ENCODE measurements at regions not wholly inside any gene's neighbourhood (a gene's known extent, or its start where the extent isn't known, plus 50 kb on each side); places are given as distances from the start of the nearest gene placed in this dataset.
A peak's percentile ranks its signal among the peaks of the same experiment; 100 is the strongest.

GRCh38 chr2:57516698-57517340 lies 529.8 kb upstream of the VRK2 start:
- no peak for ATAC-seq

GRCh38 chr2:57523304-57523703 lies 523.3 kb upstream of the VRK2 start:
- Mint-ChIP-seq H3K9me3 (peaks cover 36% of the 10 kb centered on the region), H3K27me3 (ENCODE audit: low read depth) (no peaks in the 10 kb centered on the region)
- no peak for ATAC-seq

More at GRCh38 chr2:57516698-57517340, 529.8 kb upstream of the VRK2 start:
- no peaks in the 10 kb centered on the region for H3K4me1 Mint-ChIP-seq (ENCODE audit: low read depth)
- no peaks in the 10 kb centered on the region for H3K36me3 Mint-ChIP-seq (ENCODE audit: insufficient read depth)
- peaks cover under 1% of the 10 kb centered on the region for H3K9me3 Mint-ChIP-seq
- no peak overlapping the region for H3K4me3 Mint-ChIP-seq
- peaks cover 2% of the 10 kb centered on the region for H3K27me3 Mint-ChIP-seq (ENCODE audit: low read depth)
- DNase-seq = no peak

GRCh38 chr2:57527685-57528084 lies 518.9 kb upstream of the VRK2 start:
- H3K9me3 Mint-ChIP-seq = peaks cover 26% of the 10 kb centered on the region
- no peak for ATAC-seq
- no peaks in the 10 kb centered on the region for H3K36me3 Mint-ChIP-seq (ENCODE audit: insufficient read depth)
- no peaks in the 10 kb centered on the region for H3K4me1 Mint-ChIP-seq (ENCODE audit: low read depth)
- no peak overlapping the region for H3K4me3 Mint-ChIP-seq
- DNase-seq = no peak
- H3K27me3 Mint-ChIP-seq (ENCODE audit: low read depth) = no peaks in the 10 kb centered on the region

More at GRCh38 chr2:57523304-57523703, 523.3 kb upstream of the VRK2 start:
- no peaks in the 10 kb centered on the region for H3K36me3 Mint-ChIP-seq (ENCODE audit: insufficient read depth)
- no peak overlapping the region for H3K4me3 Mint-ChIP-seq
- no peak for DNase-seq
- no peaks in the 10 kb centered on the region for H3K4me1 Mint-ChIP-seq (ENCODE audit: low read depth)

DNA sequence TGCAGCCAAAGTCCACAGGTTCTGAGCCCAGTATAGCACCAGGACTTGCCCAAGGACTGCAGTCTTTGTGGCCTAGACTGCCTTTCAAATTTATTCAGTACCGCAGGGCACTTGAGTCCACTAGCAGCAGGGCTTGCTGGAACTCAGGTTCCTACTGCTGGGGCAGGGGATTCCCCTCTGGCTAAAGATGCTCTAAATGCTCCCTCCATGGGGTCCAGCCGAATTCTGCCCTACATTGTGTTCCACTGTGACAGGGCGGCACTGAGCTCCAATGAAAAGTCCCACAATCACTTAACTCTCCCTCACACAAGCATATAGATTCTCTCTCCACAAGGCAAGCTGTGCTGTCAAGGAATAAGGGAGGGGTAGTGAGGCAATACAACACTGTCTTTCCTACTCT lies 518.1 kb upstream of the VRK2 start:
- Mint-ChIP-seq H3K36me3 (ENCODE audit: insufficient read depth) (no peaks in the 10 kb centered on the region), H3K27me3 (ENCODE audit: low read depth) (no peaks in the 10 kb centered on the region), H3K9me3 (peaks cover 23% of the 10 kb centered on the region), H3K4me3 (no peak overlapping the region), H3K4me1 (ENCODE audit: low read depth) (no peaks in the 10 kb centered on the region)
- no peak for DNase-seq
- ATAC-seq = no peak

DNA sequence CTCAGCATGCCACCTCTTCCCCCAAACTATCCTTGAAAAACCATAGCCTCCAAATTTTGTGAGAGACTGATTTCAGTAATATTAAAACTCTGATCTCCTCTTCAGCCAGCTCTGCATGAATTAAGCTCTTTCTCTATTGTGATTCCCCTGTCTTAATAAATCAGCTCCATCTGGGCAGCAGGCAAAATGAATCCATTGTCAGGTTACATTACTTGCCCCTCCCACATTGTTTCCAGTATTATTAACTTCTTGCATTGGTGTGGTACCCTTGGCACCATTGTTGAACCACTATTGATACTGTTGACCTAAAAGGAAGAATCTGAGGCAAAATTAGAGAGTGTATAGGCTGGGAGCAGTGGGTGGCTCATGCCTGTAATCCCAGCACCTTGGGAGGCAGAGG lies 512.2 kb upstream of the VRK2 start:
- H3K4me3 Mint-ChIP-seq = no peak overlapping the region
- H3K27me3 Mint-ChIP-seq (ENCODE audit: low read depth) = no peaks in the 10 kb centered on the region
- H3K4me1 Mint-ChIP-seq (ENCODE audit: low read depth) = no peaks in the 10 kb centered on the region
- no peaks in the 10 kb centered on the region for H3K9me3 Mint-ChIP-seq
- DNase-seq (no peak), ATAC-seq (no peak)
- H3K36me3 Mint-ChIP-seq (ENCODE audit: insufficient read depth) = no peaks in the 10 kb centered on the region

GRCh38 chr2:57536535-57537231 lies 509.9 kb upstream of the VRK2 start:
- Mint-ChIP-seq H3K27me3 (ENCODE audit: low read depth) (no peaks in the 10 kb centered on the region), H3K4me3 (no peak overlapping the region), H3K36me3 (ENCODE audit: insufficient read depth) (no peaks in the 10 kb centered on the region), H3K4me1 (ENCODE audit: low read depth) (no peaks in the 10 kb centered on the region), H3K9me3 (no peaks in the 10 kb centered on the region)
- DNase-seq (no peak), ATAC-seq (no peak)

DNA sequence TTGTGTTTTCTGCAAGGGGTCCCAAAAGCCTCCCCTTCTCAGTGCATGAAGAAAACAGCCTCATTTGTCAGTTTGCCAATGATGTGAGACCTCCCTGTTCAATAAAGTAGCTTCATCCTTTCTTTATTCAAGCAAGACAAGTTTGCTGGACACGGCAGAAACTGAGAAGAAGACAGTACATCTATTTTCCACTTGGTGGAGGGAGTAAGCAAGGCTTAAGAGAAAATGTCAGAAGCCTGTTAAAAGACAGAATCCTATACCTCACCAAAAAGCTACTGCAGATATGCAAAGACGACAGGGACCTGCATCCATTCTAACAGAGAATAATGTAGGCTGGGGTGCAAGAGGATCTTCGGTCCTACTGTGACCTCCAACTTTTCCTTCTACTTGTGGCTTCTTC lies 506.8 kb upstream of the VRK2 start:
- Mint-ChIP-seq H3K9me3 (peaks cover 7% of the 10 kb centered on the region), H3K4me3 (no peak overlapping the region), H3K36me3 (ENCODE audit: insufficient read depth) (no peaks in the 10 kb centered on the region), H3K27me3 (ENCODE audit: low read depth) (no peaks in the 10 kb centered on the region), H3K4me1 (ENCODE audit: low read depth) (no peaks in the 10 kb centered on the region)
- DNase-seq = no peak
- ATAC-seq = no peak

DNA sequence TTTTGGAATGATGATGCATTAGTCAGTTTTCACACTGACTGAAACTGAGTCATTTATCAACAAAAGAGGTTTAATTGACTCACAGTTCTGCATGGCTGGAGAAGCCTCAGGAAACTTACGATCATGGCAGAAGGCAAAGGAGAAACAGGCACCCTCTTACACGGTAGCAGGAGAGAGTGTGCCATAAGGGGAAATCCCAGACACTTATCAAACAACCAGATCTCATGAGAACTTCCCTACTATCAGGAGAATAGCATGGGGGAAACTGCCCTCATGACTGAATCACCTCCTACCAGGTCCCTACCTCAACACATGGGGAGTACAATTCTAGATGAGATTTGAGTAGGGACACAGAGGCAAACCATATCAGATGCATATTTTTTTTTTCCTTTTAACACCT lies 504.5 kb upstream of the VRK2 start:
- H3K36me3 Mint-ChIP-seq (ENCODE audit: insufficient read depth) = no peaks in the 10 kb centered on the region
- no peak for DNase-seq
- no peak overlapping the region for H3K4me3 Mint-ChIP-seq
- H3K9me3 Mint-ChIP-seq = peaks cover 22% of the 10 kb centered on the region
- no peaks in the 10 kb centered on the region for H3K4me1 Mint-ChIP-seq (ENCODE audit: low read depth)
- peaks cover 3% of the 10 kb centered on the region for H3K27me3 Mint-ChIP-seq (ENCODE audit: low read depth)
- peak in 1 of 2 donors; percentile 46 for ATAC-seq

GRCh38 chr2:57543211-57543610 lies 503.4 kb upstream of the VRK2 start:
- ATAC-seq = no peak

GRCh38 chr2:57544624-57545023 lies 502.0 kb upstream of the VRK2 start:
- Mint-ChIP-seq H3K4me3 (no peak overlapping the region), H3K4me1 (ENCODE audit: low read depth) (no peaks in the 10 kb centered on the region), H3K9me3 (peaks cover 26% of the 10 kb centered on the region), H3K27me3 (ENCODE audit: low read depth) (peaks cover 3% of the 10 kb centered on the region), H3K36me3 (ENCODE audit: insufficient read depth) (no peaks in the 10 kb centered on the region)
- no peak for ATAC-seq
- no peak for DNase-seq

More at GRCh38 chr2:57543211-57543610, 503.4 kb upstream of the VRK2 start:
- H3K4me1 Mint-ChIP-seq (ENCODE audit: low read depth) = no peaks in the 10 kb centered on the region
- peaks cover 3% of the 10 kb centered on the region for H3K27me3 Mint-ChIP-seq (ENCODE audit: low read depth)
- no peaks in the 10 kb centered on the region for H3K36me3 Mint-ChIP-seq (ENCODE audit: insufficient read depth)
- peaks cover 22% of the 10 kb centered on the region for H3K9me3 Mint-ChIP-seq
- no peak for DNase-seq
- H3K4me3 Mint-ChIP-seq = no peak overlapping the region

- H3K9me3 Mint-ChIP-seq = peaks cover 31% of the 10 kb centered on the region
- H3K36me3 Mint-ChIP-seq (ENCODE audit: insufficient read depth) = no peaks in the 10 kb centered on the region
These were observed 500.1 kb upstream of the VRK2 start for GRCh38 chr2:57546478-57546877.

GRCh38 chr2:57549642-57550102 lies 496.9 kb upstream of the VRK2 start:
- no peak for DNase-seq
- no peak overlapping the region for H3K4me3 Mint-ChIP-seq

More at GRCh38 chr2:57546478-57546877, 500.1 kb upstream of the VRK2 start:
- peaks cover 3% of the 10 kb centered on the region for H3K27me3 Mint-ChIP-seq (ENCODE audit: low read depth)
- H3K4me1 Mint-ChIP-seq (ENCODE audit: low read depth) = no peaks in the 10 kb centered on the region
- no peak overlapping the region for H3K4me3 Mint-ChIP-seq
- ATAC-seq (no peak), DNase-seq (no peak)

DNA sequence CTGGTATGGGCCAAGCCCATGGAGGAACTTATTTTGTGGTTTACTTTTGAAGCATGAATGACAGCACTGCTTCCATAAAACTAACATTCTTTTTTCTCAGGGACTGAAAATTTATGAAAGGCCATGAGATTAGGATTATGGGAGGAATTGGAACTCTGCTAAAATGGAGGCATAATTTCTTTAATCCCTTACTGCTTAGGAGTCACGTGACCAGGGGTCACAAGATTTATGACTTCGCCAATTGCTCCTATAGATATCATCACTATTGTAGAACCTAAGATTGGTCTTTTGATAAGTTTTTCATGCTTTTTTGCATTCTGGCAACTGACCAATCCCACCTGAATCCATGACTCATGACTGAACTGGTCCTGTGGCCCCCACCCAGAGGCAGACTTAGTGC lies 495.7 kb upstream of the VRK2 start:
- Mint-ChIP-seq H3K4me1 (ENCODE audit: low read depth) (no peaks in the 10 kb centered on the region), H3K36me3 (ENCODE audit: insufficient read depth) (no peaks in the 10 kb centered on the region), H3K9me3 (peaks cover 32% of the 10 kb centered on the region), H3K4me3 (no peak overlapping the region), H3K27me3 (ENCODE audit: low read depth) (peaks cover 2% of the 10 kb centered on the region)
- DNase-seq = no peak
- no peak for ATAC-seq

More at GRCh38 chr2:57549642-57550102, 496.9 kb upstream of the VRK2 start:
- H3K36me3 Mint-ChIP-seq (ENCODE audit: insufficient read depth) = no peaks in the 10 kb centered on the region
- peaks cover 3% of the 10 kb centered on the region for H3K27me3 Mint-ChIP-seq (ENCODE audit: low read depth)
- H3K9me3 Mint-ChIP-seq = peaks cover 30% of the 10 kb centered on the region
- H3K4me1 Mint-ChIP-seq (ENCODE audit: low read depth) = no peaks in the 10 kb centered on the region
- ATAC-seq = peak in 1 of 2 donors; percentile 34

GRCh38 chr2:57552885-57553284 lies 493.7 kb upstream of the VRK2 start:
- H3K9me3 Mint-ChIP-seq = peaks cover 28% of the 10 kb centered on the region
- H3K4me1 Mint-ChIP-seq (ENCODE audit: low read depth) = no peaks in the 10 kb centered on the region
- no peak overlapping the region for H3K4me3 Mint-ChIP-seq
- no peaks in the 10 kb centered on the region for H3K36me3 Mint-ChIP-seq (ENCODE audit: insufficient read depth)
- H3K27me3 Mint-ChIP-seq (ENCODE audit: low read depth) = no peaks in the 10 kb centered on the region
- DNase-seq = no peak
- no peak for ATAC-seq

- ATAC-seq = no peak
These were observed 492.3 kb upstream of the VRK2 start for GRCh38 chr2:57554348-57554747.

More at GRCh38 chr2:57554348-57554747, 492.3 kb upstream of the VRK2 start:
- no peaks in the 10 kb centered on the region for H3K27me3 Mint-ChIP-seq (ENCODE audit: low read depth)
- H3K36me3 Mint-ChIP-seq (ENCODE audit: insufficient read depth) = no peaks in the 10 kb centered on the region
- H3K4me1 Mint-ChIP-seq (ENCODE audit: low read depth) = no peaks in the 10 kb centered on the region
- H3K9me3 Mint-ChIP-seq = peaks cover 24% of the 10 kb centered on the region
- no peak for DNase-seq
- H3K4me3 Mint-ChIP-seq = no peak overlapping the region

Measured in activated T-cell treated with anti-CD3 and anti-CD28 coated beads, Interleukin-2, amount 50 U/mL, for 4 hours (primary cell).